Muscle layer of duodenum (tissue), 2 donors: ENCODE measurements at regions not wholly inside any gene's neighbourhood (a gene's known extent, or its start where the extent isn't known, plus 50 kb on each side); places are given as distances from the start of the nearest gene placed in this dataset.

Experiments used
- H3K27ac ChIP-seq: one replicate; pipeline ENCODE4 v1.7.0; 2013; ENCODE audit warnings: mild to moderate bottlenecking, low read length
- H3K27me3 ChIP-seq: one replicate; pipeline ENCODE4 v1.7.0; 2013; ENCODE audit warnings: low read depth, mild to moderate bottlenecking, control low read depth, low read length
- H3K36me3 ChIP-seq, 2 donors: one replicate each; pipeline ENCODE4 v1.7.0; 2013; ENCODE audit warnings: low read length in 2 of 2, control low read depth in 1 of 2, mild to moderate bottlenecking in 1 of 2; ENCODE audit not compliant: insufficient read depth in 2 of 2, control insufficient read depth in 1 of 2
- H3K4me1 ChIP-seq, 2 donors: one replicate each; pipeline ENCODE4 v1.7.0; 2013; ENCODE audit warnings: low read length in 2 of 2, mild to moderate bottlenecking in 2 of 2, control low read depth in 1 of 2, moderate library complexity in 1 of 2; ENCODE audit not compliant: insufficient read depth in 2 of 2, control insufficient read depth in 1 of 2
- H3K4me3 ChIP-seq, 2 donors: one replicate each; pipeline ENCODE4 v1.7.0; 2013; ENCODE audit warnings: low read length in 2 of 2, low read depth in 1 of 2, mild to moderate bottlenecking in 1 of 2
- H3K9me3 ChIP-seq, 2 donors: one replicate each; pipeline ENCODE4 v1.7.0; 2013; ENCODE audit warnings: low read length in 2 of 2, control low read depth in 1 of 2, mild to moderate bottlenecking in 1 of 2; ENCODE audit not compliant: control insufficient read depth in 1 of 2
- donor health status: healthy.

DNA sequence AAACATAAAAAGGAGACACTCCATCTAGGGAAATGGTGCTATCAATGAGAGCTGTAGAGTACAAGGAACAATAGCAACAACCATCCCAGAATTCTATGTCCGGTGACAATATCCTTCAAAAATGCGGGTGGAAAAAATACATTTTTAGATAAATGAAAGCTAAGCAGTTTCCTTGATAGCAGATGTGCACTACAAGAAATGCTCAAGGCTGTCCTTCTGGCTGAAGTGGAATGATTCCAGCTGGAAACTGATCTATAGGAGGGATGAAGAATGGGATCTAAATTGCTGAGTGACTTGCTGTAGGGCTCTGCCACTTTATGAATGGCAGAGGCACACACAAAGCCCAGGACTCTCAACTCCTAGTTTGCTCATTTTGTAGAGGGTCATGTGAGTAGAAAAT lies 763.1 kb downstream of the C6orf118 start:
- no peak overlapping the region for H3K27ac ChIP-seq
- no peaks in the 10 kb centered on the region for H3K4me1 ChIP-seq
- H3K4me3 ChIP-seq: no peak overlapping the region
- no peaks in the 10 kb centered on the region for H3K36me3 ChIP-seq
- H3K27me3 ChIP-seq: no peaks in the 10 kb centered on the region
- H3K9me3 ChIP-seq: peaks cover 0 to 2% of the 10 kb centered on the region in 2 donors

DNA sequence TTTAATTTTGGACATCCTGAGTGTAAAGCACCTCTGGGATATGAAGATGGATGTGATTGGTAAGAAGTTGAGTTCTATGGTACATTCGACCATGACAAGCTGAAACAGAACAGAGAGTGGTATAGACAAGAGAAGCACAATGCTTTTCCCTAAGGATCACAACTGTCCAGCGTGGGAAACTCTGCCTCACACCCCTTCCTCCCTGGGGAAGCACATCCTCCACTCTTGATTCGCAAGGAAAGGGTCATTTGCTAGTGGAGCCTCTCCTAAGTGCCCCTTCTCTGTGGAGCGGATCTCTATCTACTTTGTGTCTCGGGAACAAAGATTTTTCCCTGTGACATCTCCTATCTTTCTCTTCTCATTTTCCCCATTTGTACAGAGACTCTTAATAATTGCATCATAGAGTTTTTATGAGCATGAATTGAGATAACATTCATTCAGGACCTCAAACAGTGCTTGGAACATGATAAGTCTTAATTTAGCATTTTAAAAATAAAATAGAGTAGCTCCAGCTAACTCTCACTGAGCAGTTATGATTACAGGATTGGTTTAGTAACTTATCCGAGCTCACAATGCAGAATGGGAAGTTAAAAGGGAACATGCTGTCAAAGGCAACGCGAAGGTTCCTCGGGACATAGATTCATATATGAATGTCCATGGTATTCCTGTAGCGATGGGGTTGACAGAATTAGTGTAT lies 775.2 kb downstream of the C6orf118 start:
- no peaks in the 10 kb centered on the region for H3K27me3 ChIP-seq
- H3K9me3 ChIP-seq: no peaks in the 10 kb centered on the region
- no peaks in the 10 kb centered on the region for H3K36me3 ChIP-seq
- no peak overlapping the region for H3K4me3 ChIP-seq
- no peaks in the 10 kb centered on the region for H3K4me1 ChIP-seq
- H3K27ac ChIP-seq: no peak overlapping the region

DNA sequence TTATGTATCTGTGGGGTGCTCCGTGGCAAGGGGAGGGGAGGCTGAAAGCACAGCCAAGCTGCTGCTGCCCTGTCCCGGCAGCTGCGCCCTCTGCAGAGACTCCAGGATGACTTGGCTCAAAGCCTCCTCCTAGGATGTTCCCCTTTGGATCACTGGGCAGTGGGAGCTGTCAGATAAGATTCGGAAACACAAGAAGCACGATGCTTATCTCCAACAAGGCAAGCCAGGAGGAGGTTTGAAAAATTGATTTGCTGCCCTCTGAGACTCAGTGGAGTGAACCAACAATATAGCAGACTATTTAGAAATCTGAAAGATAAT lies 776.4 kb downstream of the C6orf118 start:
- Histone ChIP-seq H3K36me3 (no peaks in the 10 kb centered on the region), H3K27me3 (no peaks in the 10 kb centered on the region), H3K4me1 (no peaks in the 10 kb centered on the region), H3K9me3 (no peaks in the 10 kb centered on the region), H3K4me3 (no peak overlapping the region), H3K27ac (no peak overlapping the region)

DNA sequence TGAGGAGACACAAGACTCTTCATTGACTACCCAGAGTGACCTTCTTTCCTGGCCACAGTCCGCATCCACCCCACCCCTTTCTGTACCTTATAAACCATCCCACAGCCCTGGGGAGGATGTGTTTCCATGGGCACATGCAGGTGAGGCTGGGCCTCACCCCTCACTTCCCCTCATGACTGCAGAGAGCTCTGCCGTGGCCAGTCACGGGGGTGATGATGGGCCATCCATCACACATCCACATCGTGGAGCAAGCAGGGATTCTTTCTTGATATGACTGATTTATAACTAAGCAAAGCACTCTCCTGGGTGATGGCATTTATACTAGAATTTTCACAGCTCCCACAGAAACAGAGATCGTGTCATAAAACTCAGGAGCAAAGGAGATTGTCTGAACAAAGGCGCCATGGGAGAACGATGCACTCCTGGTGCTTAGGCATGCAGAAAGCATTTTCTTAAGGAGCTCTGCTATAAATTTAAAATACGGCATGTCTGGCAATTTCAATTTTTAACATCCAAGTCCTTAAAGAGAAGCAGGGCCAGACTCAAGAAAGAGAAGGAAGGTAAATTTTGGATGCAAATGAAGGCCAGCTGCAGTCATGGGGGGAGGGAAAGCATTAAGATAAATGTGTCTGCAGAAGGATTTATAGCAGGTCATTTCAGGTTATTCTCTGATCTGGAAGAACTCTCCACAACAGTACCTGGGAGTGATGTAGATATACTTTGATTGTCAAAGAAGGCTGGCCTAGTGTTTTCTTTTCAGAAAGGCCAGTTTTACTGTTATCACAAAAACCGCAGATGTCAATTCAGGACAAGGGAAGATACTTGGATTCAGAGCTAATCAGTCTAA lies 777.0 kb downstream of the C6orf118 start:
- Histone ChIP-seq H3K4me1 (no peaks in the 10 kb centered on the region), H3K27ac (no peak overlapping the region), H3K27me3 (no peaks in the 10 kb centered on the region), H3K9me3 (no peaks in the 10 kb centered on the region), H3K36me3 (no peaks in the 10 kb centered on the region), H3K4me3 (no peak overlapping the region)

DNA sequence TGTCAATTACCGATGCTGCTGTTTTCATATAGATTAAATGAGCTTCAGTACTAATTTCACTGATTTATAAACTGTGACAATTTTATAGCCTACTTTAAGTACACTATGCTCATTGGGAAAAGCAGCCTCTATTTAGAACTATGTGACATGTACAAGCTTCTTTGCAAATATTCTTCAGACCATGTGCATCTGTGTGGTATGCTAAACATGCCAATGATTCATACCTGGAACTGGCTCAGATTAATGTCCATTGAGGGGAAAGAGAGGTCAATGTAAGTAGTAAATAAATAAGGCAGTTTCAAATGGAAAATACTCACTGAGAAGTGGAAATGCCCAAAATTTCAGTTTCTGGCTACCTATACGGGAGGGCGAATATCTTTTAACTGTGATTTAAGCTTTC lies 777.7 kb downstream of the C6orf118 start:
- Histone ChIP-seq H3K36me3 (no peaks in the 10 kb centered on the region), H3K27me3 (no peaks in the 10 kb centered on the region), H3K27ac (no peak overlapping the region), H3K4me1 (no peaks in the 10 kb centered on the region), H3K9me3 (no peaks in the 10 kb centered on the region), H3K4me3 (no peak overlapping the region)

DNA sequence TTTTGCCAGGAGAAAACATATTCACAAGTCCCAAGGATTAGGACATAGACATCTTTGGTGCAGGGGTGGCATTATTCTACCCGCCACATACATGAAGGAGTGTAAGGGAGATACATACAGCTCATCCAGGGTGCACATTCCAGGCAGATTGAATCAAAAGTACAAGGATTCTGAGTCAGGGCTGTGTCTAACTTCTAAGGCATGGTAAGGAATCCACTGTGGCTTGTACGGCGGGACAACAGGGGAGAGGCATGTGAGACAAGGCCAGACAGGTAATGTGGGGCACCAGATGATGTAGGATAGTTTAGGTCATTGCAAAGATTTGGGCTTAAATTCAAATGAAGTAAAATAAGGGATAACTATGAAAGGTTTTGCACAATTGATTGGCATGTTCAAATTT lies 780.9 kb downstream of the C6orf118 start:
- Histone ChIP-seq H3K4me1 (no peaks in the 10 kb centered on the region), H3K4me3 (no peak overlapping the region), H3K27ac (no peak overlapping the region), H3K36me3 (no peaks in the 10 kb centered on the region), H3K27me3 (no peaks in the 10 kb centered on the region), H3K9me3 (peaks cover 0 to 9% of the 10 kb centered on the region in 2 donors)

DNA sequence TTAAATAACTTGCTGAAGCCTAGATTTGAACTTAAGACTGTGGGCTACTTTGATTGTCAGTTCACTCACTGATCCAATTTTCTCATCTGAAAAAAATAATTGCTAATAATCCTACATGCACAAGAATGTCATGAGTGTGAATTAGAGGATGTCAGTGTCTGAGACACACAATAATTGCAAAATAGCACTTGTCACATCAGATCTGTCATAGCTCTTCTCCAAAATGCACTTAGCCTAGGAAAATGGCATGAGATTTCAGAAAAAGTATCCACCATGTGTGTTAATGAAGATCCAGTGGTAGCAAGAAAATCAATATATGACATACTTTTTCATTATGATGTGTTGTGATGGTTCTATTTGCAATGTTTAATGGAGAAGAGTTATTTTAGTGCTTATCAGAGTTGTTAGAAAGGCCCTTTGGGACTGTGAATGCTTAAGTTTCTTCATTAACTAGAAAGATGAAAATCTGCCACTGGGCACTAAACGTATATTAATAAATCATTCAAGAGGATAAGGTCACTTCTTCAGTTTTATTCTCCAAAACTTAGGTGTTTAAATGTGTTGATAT lies 786.2 kb downstream of the C6orf118 start:
- H3K27ac ChIP-seq: no peak overlapping the region
- peaks cover 0 to 26% of the 10 kb centered on the region in 2 donors for H3K9me3 ChIP-seq
- H3K27me3 ChIP-seq: no peaks in the 10 kb centered on the region
- no peak overlapping the region for H3K4me3 ChIP-seq
- H3K4me1 ChIP-seq: no peaks in the 10 kb centered on the region
- H3K36me3 ChIP-seq: no peaks in the 10 kb centered on the region

DNA sequence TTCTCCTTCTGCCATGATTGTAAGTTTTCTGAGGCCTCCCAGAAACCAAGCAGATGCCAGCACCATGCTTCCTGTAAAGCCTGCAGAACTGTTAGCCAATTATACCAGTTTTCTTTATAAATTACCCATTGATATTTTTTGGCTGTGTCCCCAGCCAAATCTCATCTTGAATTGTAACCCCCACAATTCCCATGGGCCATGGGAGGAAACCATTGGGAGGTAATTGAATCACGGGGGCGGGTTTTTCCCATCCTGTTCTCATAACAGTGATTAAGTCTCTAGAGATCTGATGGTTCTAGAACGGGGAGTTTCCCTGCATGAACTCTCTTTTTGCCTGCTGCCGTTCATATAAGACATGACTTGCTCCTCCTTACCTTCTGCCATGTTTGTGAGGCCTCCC lies 788.5 kb downstream of the C6orf118 start:
- Histone ChIP-seq H3K4me1 (no peaks in the 10 kb centered on the region), H3K9me3 (peaks cover 0 to 20% of the 10 kb centered on the region in 2 donors), H3K36me3 (no peaks in the 10 kb centered on the region)

DNA sequence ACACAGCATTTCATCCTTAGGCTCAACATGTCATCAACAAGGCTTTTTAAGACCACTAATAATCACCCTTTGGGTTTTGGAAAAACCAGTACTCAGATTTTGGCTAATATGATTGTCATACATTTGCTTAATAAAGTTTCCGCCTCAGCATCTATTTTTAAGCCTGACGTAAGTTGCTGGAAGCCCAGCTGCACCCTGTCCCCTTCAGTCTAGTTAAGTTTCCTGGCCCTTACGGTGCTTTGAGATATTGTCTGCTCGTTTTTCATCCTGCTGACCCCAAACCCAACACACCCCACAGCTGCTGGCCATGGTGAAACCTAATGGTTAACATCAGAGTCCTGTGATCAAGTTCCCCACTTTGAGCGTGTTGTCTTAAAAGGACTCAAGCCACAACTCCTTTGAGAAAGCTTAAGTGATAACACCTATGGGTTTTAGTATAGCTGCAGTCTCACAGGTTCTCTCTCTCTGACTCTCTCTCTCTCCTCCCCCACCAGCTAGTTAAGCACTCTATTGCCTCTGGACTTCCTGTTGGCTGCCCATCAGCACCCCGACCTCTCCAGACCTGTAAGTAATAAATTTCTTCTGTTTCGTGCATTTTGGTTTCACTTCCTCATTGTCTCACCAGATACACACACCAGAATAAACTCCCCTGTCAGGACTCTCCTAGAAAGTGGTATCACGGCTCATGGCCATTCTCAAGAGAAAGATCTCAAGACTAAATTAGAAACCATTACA lies 802.0 kb downstream of the C6orf118 start:
- H3K27ac ChIP-seq: no peak overlapping the region
- H3K36me3 ChIP-seq: no peaks in the 10 kb centered on the region
- H3K4me3 ChIP-seq: peak overlapping the region in 1 of 2 donors; percentile 30
- H3K9me3 ChIP-seq: no peaks in the 10 kb centered on the region
- H3K4me1 ChIP-seq: no peaks in the 10 kb centered on the region
- H3K27me3 ChIP-seq: no peaks in the 10 kb centered on the region

More for the DNA sequence above, 788.5 kb downstream of the C6orf118 start:
- H3K4me3 ChIP-seq: no peak overlapping the region
- no peak overlapping the region for H3K27ac ChIP-seq
- H3K27me3 ChIP-seq: no peaks in the 10 kb centered on the region

DNA sequence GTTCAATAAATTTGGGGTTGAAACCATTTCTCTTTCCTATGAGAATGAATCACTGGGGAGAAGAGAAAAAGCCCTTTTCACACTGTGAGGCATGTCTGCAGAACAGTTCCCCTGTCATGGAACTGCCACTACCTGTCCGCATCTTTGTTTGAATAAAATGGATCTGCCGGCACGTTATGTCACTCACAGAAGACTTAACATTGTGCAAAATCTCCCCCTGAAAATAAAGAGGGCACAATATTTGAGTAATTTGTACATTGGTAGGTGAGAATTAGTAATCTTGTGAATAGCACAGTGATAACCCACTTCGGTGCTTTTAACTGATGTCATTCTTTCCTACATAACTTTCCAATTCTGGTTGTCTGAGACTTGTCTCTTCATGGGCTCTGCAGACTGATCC lies 804.0 kb downstream of the C6orf118 start:
- Histone ChIP-seq H3K4me3 (no peak overlapping the region), H3K4me1 (no peaks in the 10 kb centered on the region), H3K27ac (no peak overlapping the region), H3K9me3 (no peaks in the 10 kb centered on the region), H3K27me3 (no peaks in the 10 kb centered on the region), H3K36me3 (no peaks in the 10 kb centered on the region)

DNA sequence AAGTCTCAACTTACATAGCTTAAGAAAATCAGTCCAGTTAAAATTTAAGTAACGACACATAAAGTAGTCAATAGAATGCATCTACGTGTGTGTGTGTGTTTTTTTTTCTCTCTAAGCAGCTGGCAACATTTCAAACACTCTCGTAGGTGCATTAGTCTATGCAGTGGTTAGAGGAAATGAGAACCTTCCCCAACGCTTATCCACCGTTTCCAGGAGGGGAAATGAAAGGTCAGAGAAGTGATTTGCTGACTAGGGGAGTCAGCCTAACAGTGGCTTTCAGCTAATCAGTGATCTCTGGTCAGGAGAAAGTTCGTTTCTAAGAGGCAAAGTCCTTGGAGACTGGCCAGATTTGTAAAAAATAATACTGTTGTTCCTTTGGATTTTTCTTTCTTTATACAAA lies 806.6 kb downstream of the C6orf118 start:
- Histone ChIP-seq H3K9me3 (no peaks in the 10 kb centered on the region), H3K36me3 (no peaks in the 10 kb centered on the region), H3K4me3 (no peak overlapping the region), H3K27ac (no peak overlapping the region), H3K27me3 (no peaks in the 10 kb centered on the region), H3K4me1 (no peaks in the 10 kb centered on the region)
